Fibroblast of skin of left biceps (primary cell): ENCODE measurements at regions not wholly inside any gene's neighbourhood (a gene's known extent, or its start where the extent isn't known, plus 50 kb on each side); places are given as distances from the start of the nearest gene placed in this dataset.
A peak's percentile ranks its signal among the peaks of the same experiment; 100 is the strongest.

ENCODE experiments used
- DNase-seq, 2 experiments: peaks; one replicate each; pipeline ENCODE4 v3.0.0-alpha.2; 2013; ENCODE audit warnings: low read depth in 2 of 2

DNA sequence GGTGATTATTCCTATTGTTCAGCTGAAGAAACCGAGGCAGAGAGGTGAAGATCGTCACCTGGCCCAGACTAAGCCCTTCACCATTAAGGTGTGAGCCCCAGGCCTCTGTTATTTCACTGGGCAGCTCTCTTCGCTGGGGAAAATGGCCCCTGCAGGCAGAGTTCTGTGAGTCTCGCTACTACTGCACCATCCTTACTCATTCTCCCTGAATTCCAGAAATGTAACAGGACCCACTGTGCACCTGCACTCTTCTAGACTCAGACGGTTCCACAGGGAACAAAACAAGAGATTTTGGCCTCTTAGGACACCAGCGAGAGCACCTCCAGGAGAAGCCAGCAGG, 147.7 kb upstream of the GLI2 start:
- DNase-seq: no peak

DNA sequence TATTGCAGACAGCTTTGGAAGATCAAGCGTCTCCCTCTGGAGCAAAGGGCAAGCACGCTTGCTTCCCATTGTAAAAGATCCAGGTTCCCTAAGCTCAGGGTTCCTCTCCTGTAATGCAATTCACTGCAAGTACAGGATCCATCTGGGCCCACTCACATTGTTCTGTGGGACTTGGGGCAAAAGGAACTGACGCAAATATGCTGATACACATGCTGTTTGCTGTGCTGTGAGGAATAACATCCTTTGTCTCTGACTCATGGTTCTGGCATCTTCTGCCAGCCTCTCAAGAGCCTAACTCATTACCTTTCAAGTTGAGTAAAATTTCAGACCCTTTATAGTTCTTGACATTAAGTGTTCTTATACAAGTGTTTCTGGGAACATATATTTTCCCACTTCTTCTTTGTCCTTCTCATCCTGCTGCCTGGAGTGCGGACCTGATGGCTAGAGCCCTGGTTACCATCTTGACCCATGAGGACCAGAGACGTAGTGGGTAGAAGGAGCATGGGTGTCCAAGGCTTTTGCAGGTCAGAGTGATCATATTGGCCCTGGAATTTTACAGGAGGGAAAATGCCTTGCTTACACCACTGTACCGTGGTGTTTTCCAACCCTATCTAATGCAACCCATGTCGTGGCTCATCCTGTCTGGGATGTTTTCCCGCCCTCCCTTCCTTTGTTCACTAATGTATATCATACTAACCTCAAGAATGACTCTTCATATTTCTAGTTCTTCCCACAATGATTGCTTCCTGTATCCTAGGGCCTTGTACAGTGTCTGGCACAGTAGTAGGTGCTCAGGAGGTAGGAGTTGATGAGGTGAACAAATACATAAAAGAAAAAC, 145.7 kb upstream of the GLI2 start:
- peak; percentile 78 to 79 for DNase-seq

DNA sequence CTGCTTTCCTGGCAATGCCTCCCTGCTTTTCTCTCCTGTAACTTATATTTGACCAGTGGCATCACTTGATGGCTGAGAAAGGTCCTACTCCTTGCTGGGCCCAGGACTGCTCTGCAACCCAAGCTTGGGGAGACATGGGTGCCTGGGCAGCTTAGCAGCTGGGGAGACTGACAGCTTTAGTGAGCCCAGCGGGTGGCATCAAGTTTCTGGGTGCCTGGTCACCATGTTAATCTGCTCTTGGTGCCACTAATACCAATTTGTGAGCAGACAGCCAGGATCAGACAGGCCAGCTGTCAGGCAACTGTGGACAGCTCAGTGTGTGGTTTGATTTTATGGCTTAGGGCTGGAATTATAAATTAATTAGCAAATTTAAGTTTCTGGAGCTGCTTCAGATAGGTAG, 144.8 kb upstream of the GLI2 start:
- no peak for DNase-seq

DNA sequence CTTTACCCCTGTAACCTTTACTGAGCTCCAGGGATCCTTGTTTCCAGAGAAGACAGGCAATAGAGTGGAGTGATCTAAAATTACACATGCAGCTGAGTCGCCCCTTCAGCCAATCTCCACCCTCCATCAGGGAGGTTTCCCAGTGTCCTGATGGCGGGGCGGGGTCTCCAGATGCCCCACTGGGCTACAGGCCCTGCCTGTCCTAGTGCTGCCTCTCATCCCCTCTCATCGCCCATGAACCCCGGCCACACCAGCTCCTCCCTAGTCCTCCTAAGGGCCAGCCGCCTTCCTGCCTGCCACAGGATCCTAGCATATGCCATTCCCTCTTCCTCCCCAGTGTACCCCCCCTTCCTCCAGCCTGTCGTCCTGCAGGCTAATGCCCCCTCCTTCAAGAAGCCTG, 144.1 kb upstream of the GLI2 start:
- DNase-seq: no peak

DNA sequence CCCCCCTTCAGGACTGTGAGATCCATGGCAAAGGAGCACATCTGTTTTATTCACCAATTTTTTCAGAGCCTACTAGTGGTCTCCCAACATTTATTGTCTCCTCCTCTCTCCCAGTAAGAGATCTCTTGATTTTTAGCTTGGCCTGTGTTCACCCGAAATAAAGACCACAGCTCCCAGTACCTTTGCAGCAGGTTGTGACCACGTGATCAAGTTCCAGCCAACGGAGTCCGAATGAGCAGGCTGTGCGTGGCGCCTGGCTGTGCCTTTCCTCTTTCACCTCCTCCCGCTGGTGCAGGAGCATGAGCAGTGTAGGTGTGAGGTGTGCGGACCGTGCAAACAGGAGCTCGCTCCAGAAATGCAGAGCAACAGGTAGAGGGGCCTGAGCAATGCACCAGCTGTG, 143.6 kb upstream of the GLI2 start:
- no peak for DNase-seq

DNA sequence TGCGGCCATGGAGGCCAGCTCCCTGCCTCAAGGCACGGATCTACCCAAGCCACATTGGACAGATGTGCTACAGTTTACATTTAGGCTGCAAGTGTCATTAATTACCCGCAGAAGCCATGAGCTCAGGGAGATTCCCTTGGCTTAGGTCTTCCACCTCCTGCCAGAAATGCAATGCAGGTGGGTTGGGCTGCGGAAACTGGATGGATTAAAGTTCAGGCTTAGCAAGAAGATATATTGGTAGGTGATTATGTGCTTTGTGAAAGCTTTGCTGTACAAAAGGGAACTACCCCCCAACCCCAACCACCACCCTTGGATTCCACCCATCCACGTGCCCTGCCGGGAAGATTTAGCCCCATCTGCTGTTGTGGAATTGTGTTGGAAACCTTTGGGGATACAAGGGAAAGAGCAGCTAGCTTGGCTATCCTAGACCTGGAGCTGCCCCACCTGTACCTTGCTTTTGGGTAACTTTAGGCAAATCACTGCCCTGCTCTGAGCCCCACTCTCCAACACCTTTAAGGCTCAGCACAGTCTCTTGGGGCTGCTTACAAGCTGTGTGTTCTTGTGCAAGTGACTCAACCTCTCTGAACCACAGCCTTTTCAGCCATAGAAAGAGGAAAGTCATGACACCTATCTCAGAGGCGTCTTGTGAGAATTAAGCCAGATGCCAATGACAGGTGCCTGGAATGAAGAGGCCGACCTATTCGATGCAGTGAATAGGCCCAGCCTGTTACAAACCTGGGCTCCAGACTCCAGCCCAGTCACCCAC, 141.6 kb upstream of the GLI2 start:
- DNase-seq: no peak

DNA sequence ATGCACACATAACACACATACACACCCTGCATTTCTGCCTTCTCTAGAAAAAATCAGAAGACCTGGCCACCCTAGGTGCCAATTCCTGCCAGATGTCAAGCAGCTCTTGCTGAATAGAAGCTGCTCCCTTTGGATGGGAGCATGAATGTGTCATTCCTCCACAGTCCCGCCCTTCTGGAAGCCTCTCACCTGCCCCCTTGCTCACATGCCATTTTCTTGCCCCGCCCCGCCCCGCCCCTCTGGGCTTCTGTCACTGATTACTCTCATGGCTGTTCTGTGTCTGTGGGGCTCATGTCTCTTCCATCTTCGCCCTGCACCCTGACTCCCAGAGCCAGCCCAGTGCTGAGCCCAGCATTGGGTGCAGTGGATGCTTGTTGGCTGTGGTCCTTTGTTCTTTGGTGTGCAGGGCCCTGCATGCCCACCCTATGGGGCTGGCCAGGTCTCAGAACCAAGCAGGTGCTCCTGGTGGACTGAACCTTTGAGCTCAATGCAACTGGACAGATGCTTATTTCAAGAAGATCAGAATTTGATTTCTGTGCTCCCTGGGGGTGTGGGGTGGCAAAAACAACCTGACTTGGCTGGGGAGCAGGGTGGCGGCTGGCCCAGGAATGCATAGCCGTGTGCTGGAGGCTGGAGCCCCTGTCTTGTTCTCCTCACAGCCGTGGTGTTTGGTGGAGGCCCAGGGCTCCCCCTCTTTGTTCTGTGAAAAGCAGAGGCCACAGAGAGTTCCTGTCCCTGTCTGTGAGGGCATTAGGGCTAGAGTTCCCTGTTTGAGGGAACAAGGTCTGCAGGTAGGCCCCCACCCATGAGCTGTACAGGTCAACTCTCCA, 140.6 kb upstream of the GLI2 start:
- DNase-seq: no peak

DNA sequence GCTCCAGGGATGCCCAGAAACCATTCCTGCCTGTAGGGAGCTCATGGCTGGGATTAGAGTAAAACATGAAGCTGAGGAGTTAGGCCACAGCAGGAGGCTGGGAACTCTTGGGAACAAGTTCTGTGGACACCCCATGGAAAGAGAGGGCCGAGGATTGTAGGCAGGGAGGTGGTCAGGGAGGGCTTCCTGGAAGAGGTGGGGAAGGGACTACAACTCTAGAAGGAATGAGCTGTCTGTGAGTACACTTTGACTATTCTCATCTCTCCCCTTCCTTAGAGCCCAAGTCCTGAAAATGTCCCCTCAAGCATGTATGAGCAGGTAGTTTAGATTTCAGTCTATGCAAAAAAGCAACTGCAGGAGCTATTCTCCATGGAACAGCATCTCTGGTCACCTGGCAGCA, 139.9 kb upstream of the GLI2 start:
- no peak for DNase-seq

DNA sequence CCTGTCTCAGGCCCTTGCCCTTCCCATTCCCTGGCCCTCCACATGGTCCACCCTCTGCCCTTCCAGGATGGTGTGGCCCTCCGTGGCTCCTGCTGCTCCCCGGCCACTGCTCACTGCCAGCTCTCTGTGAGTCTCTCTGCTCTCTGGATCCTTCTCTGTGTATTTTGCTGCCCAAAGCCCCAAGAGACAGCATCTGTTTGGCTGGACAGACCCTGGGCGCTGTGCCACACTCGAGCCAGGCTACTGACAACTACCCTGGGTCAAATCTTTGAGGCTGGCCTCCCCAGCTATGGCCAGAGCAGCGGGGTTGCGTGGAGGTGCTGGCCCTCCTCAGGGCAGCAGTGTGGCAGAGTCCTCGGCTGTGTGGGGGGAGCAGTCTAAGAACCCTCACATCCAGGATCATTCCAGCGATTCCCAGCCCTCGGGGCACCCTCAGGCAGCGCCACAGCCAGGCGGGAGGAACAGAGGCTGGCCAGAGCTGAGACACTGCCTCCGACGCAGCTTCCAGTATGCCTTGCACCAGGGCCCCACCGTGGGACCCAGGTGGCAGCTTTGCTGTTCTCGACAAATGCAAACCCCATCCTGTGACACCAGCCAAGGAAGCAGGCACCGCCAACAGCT, 139.4 kb upstream of the GLI2 start:
- DNase-seq: no peak

DNA sequence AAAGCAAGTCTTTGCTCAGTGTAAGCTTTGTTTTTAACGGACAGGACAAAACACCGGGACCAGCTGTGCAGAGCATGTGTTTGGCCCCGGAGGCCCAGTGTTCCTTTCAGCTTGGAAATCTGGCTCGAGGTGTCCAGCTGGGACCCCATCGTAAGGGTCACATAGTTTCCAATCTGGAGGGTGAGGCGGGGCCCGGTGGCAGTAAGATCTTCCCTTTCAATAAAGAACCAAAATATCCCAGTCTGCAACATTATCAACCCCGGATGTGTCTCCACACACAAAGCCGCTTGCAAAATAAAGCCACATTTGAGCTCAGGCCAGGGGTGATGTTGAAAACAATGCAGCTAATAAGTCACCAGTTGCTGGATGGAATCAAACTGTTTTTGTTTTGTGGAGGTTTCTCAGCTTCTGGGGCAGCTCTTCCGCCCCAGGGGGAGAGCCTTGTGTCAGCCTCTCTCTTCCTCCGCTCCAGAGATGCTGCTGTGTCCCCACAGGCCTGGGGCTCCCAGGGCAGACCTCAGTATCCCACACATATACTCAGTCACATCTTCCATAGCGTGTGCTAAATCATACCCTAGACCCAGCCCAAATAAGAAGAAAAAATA, 138.6 kb upstream of the GLI2 start:
- peak in 1 of 2 experiments; percentile 29 for DNase-seq

DNA sequence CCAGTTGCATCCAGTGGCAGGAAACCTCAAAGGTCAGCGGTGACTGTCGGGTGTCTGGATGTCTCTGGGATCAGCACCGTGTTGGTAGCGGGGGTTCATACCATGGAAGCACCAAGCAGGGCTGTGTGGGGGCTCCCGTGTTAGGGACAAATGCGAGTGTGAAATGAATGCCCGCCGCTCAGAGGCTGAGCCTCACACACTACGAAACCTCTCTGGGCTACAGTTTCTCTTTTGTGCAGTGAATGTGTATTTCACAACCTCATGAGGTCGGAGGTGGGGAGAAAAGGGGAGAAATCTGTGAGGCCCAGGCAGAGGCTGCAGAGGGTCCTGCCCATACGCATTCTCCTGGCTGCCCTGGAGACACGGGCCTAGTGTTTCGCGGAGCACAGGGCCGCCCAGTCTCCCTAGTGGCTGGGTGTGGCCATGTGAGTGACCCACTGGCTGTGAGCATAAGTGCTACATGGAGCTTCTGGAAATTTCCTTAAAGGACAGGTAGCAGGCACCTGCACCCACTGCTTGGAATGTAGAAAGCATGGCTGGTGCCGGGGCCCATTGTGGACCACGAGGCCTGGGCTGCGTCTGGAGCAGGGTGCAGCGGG, 138.0 kb upstream of the GLI2 start:
- no peak for DNase-seq

DNA sequence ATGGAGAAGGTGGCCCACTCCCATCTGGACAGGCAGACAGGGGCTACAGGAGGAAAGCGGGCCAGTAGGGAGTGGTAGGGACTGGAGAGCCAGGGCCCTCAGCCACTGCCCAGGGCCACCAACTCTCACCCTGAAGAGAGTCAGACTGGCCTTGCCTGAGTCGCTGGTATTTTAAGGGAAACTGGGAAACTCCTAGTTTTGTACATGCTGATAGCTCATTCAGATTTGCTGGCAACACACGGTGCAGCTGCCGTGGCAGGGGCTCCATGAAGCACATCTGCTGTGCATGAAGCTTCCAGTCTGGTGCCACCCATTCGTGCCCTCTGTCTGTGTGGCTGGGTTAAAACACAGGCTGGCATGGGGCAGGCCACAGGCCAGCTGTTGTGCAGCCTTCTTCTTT, 137.3 kb upstream of the GLI2 start:
- no peak for DNase-seq

DNA sequence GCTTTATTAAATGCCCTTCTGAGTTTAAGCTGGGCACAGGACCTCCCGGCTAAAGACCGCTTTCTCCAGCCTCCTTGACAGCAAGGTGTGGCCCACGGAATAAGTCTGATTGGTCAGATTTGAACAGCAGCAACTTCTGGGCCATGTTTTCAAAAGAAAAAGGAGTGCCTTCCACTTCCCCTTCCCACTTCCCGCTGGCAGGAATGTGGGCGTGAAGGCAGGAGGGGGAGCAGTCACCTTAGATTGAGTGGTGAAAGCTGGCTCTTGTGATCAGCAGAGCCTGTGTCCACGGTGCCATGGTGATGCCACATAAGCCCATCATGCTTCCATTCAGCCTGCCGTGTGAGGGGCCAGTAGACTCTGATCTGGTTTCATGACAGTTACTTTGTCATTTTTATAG, 136.6 kb upstream of the GLI2 start:
- no peak for DNase-seq

DNA sequence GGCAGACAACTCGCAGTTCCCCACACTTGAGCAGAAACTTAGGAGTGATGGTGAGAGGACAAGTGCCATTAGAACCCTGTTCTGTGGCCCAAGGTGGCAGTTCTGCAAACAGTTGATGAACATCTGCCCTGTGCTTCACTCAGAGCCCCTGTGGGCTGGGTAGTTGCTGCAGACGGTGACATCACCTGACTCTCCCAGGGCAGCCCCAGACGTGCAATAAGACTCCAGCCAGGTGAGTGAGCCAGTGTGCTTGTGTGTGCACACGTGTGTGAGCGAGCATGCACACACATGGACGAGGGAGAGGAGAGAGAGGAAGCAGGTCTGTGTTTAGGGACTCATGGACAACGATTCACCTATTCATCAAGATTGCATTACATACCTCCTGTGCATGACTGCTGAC, 136.0 kb upstream of the GLI2 start:
- DNase-seq: no peak

DNA sequence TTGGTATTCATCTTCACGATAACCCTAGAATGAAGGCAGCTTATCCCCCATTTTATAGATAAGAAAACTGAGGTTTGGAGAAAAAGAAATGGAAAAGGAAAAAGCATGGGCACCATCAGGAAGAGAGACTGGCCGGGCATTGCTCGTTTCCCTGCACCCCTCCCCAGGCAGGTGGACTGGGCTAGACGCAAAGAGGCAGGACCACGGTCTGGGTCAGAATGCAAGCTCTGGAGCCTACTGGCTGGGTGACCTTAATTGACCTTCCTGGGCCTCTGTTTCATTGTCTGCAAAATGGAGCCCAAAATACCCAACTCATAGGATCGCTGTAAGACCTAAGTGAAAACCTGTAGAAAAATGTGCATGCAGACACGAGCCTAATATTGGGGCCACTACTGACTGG, 135.3 kb upstream of the GLI2 start:
- DNase-seq: no peak

DNA sequence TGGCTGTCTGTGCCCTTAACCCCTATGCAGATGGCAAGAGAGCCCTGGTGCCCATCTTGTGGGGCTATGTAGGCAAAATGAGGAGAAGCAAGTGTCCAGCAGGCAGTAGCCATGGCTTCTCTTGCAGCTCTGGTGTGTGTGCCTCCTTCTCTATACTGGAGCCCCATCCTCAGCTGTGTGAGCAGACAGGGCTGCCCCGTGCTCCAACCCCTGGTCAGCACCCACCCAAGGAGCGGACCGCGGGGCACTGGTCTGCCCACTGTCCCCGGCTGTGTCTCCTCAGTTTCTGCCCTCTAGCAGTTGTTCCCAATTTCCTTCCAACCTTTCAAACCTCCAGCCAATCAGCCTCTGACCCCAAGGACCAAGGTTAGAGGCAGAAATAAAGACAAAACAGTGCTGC, 134.9 kb upstream of the GLI2 start:
- no peak for DNase-seq

DNA sequence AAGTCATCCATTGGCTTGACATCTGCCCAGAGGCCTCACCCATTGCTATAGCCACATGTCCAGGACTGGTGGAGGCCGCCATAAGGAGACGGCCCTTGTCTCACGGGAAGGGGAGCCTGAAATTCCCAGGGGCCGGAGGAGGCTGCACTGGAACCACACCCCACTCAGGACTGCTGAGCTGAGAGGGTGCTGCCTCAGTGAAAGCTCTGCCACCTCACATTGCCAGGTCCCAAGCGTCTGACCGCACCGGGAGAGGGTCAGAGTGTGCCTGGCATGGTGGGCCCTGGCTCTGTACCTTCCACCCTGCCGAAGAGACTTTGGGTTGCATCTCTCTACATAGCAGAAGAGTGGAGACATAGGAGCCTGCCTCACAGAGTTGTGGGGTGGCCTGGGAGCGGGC, 134.1 kb upstream of the GLI2 start:
- no peak for DNase-seq

DNA sequence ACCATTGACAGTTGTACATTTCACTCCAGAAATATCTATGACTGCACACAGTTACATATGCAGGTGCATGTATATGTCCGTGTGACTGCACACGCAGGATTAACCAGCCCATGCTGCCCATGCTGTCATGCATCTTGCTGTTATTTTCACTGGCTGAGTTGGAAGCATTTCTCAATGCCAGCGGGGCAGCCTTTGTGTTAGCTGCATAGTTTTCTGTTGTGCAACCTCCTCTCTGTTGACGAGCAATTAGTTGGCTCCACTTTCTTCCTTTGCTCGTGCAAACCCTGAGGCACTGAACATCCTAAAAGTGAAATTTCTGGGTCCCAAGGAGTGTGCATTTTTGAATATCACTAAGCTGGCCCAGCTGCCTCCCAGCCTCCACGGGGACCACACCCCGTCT, 133.4 kb upstream of the GLI2 start:
- DNase-seq: no peak

DNA sequence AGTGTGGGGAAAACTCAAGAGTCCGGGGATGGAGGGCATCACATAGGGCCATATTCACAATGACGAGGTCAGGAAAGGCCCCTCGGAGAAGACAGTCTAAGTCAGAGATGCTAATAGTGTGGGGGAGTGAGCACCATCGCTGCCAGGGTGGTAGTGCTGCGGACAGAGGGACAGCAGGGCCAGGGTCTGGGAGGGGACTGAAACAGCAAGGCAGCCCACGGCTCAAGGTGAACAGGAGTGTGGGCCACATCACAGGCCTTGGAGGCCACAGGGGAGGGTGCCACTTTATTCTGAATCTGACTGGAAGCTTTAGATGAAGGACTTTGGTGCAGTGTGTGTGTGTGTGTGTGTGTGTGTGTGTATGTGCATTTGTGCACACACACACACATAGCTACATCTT, 130.9 kb upstream of the GLI2 start:
- no peak for DNase-seq

DNA sequence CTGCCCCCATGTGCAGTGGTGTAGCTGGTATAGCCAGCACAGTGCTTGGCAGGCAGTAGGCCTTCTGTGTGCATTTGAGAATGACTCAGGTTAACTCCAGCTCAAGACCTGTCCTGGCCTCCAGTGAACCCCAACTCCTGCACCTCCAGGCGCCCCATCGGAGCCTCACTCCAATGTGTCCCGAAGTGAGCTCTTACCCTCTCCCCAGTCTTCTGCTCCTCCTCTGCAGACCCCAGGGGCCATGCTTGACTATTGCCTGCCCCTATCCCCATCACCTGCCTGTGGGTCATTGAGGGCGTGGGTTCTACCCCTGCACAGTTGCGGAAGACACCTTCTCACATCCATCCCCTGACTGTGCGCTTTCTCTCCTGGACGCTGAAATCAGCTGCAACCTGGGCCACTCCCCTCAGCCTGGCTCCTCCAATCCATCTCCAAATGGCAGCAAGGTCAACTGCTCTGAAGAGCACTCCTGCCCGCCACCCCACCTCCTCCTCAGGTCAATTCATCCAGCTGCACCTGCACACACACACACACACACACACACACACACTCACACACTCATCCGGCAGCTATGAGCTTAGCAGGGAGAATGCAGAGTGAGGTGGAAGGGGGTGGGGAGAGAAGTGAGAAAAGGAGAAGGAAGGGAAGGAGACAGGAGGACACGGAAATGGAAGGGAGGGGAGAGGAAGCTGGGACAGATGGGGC, 130.3 kb upstream of the GLI2 start:
- no peak for DNase-seq

DNA sequence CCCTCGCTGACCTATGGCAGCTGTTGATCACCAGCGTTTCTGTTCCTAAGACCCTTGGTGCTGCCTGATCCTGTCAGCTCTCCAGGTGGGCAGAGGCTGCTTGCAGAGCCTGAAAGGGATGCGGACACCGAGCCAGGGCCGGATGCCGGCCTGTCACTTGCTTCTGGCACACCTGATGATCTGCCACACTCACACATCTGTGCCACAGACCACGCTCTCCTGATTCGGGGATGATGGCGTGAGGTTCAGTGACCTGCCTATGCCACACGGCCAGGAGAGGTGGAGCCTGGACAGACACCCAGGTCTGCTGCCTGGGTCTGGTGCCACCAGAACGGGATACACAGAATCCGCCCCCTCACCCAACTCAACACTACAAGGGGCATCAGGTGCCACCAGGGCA, 129.4 kb upstream of the GLI2 start:
- no peak for DNase-seq
